Right atrium auricular region (tissue), 2 donors: ENCODE measurements at regions not wholly inside any gene's neighbourhood (a gene's known extent, or its start where the extent isn't known, plus 50 kb on each side); places are given as distances from the start of the nearest gene placed in this dataset.

ENCODE experiments used
- DNase-seq: peaks from one replicate; pipeline ENCODE4 v3.0.0-alpha.2; 2019; ENCODE audit warnings: low spot score
- H3K27ac ChIP-seq, 2 donors: fragments of 200-600 bp; sonication (generic); 1 replicate in 1 of 2; 2 replicates in 1 of 2; pipeline ENCODE4 v1.5.1; 2016 to 2019
- H3K27me3 ChIP-seq, 2 donors: fragments of 200-600 bp; sonication (generic); one replicate each; pipeline versions ENCODE4 v1.5.1 to v1.6.0; 2017 to 2019
- H3K36me3 ChIP-seq: fragments of 200-600 bp; sonication (generic); one replicate; pipeline ENCODE4 v1.5.1; 2016
- H3K4me1 ChIP-seq, 2 donors: fragments of 200-600 bp; sonication (generic); one replicate each; pipeline versions ENCODE4 v1.5.1 to v1.6.0; 2017 to 2019
- H3K4me3 ChIP-seq, 2 donors: fragments of 200-600 bp; sonication (generic); 1 replicate in 1 of 2; 2 replicates in 1 of 2; pipeline ENCODE4 v1.5.1; 2017 to 2019; ENCODE audit warnings: mild to moderate bottlenecking in 1 of 2, moderate library complexity in 1 of 2
- H3K9me3 ChIP-seq, 2 donors: fragments of 200-600 bp; sonication (generic); one replicate each; pipeline ENCODE4 v1.5.1; 2019
- CTCF ChIP-seq, 2 donors: fragments of 200-600 bp; sonication (generic); IDR thresholded peaks; one replicate each; pipeline ENCODE4 v1.5.1; 2019; ENCODE audit warnings: antibody characterized with exemption in 2 of 2

- Histone ChIP-seq H3K9me3 (no peaks in the 10 kb centered on the region), H3K27ac (no peak overlapping the region), H3K4me3 (no peak overlapping the region), H3K36me3 (no peaks in the 10 kb centered on the region), H3K4me1 (no peaks in the 10 kb centered on the region), H3K27me3 (no peaks in the 10 kb centered on the region)
- TF ChIP-seq CTCF (IDR thresholded peaks at IDR 0.05): no peak
- DNase-seq: no peak
These were observed 57.9 kb upstream of the SLC5A9 start for GRCh38 chr1:48164571-48164970.

GRCh38 chr1:48160486-48161132 lies 61.9 kb upstream of the SLC5A9 start:
- H3K4me3 ChIP-seq: no peak overlapping the region

GRCh38 chr1:48139275-48139674 lies 83.2 kb upstream of the SLC5A9 start:
- H3K27ac ChIP-seq: no peak overlapping the region
- H3K9me3 ChIP-seq: no peaks in the 10 kb centered on the region
- DNase-seq: no peak
- no peak overlapping the region for H3K4me3 ChIP-seq
- TF ChIP-seq CTCF (IDR thresholded peaks at IDR 0.05): no peak
- no peaks in the 10 kb centered on the region for H3K36me3 ChIP-seq
- no peaks in the 10 kb centered on the region for H3K27me3 ChIP-seq
- no peaks in the 10 kb centered on the region for H3K4me1 ChIP-seq

More at GRCh38 chr1:48160486-48161132, 61.9 kb upstream of the SLC5A9 start:
- DNase-seq: no peak
- Histone ChIP-seq H3K36me3 (no peaks in the 10 kb centered on the region), H3K9me3 (no peaks in the 10 kb centered on the region), H3K27me3 (no peaks in the 10 kb centered on the region), H3K27ac (no peak overlapping the region), H3K4me1 (no peaks in the 10 kb centered on the region)
- TF ChIP-seq CTCF (IDR thresholded peaks at IDR 0.05): no peak

GRCh38 chr1:48127735-48128685 lies 94.5 kb upstream of the SLC5A9 start:
- Histone ChIP-seq H3K27me3 (no peaks in the 10 kb centered on the region), H3K4me3 (no peak overlapping the region), H3K4me1 (no peaks in the 10 kb centered on the region), H3K36me3 (no peaks in the 10 kb centered on the region), H3K27ac (no peak overlapping the region), H3K9me3 (no peaks in the 10 kb centered on the region)
- no peak for DNase-seq
- no peak for TF ChIP-seq CTCF (IDR thresholded peaks at IDR 0.05)

GRCh38 chr1:48123647-48124046 lies 98.9 kb upstream of the SLC5A9 start:
- H3K27me3 ChIP-seq: no peaks in the 10 kb centered on the region
- no peak for DNase-seq
- H3K27ac ChIP-seq: no peak overlapping the region
- no peaks in the 10 kb centered on the region for H3K4me1 ChIP-seq
- H3K9me3 ChIP-seq: no peaks in the 10 kb centered on the region
- TF ChIP-seq CTCF (IDR thresholded peaks at IDR 0.05): no peak
- no peak overlapping the region for H3K4me3 ChIP-seq
- H3K36me3 ChIP-seq: no peaks in the 10 kb centered on the region
